H9 (cell line): ENCODE measurements at regions not wholly inside any gene's neighbourhood (a gene's known extent, or its start where the extent isn't known, plus 50 kb on each side); places are given as distances from the start of the nearest gene placed in this dataset.

ENCODE experiments used
- DNase-seq: peaks from one replicate; pipeline ENCODE4 v3.0.0-alpha.2; 2017
- H2AFZ ChIP-seq: one replicate; pipeline ENCODE4 v1.6.1; 2013; ENCODE audit warnings: mild to moderate bottlenecking, low read length, control low read depth, moderate library complexity
- H2AK5ac ChIP-seq: 2 replicates; pipeline ENCODE4 v1.6.1; 2013; ENCODE audit warnings: low read length, control low read depth, mixed read lengths; ENCODE audit not compliant: insufficient read length
- H2BK120ac ChIP-seq: one replicate; pipeline ENCODE4 v1.6.1; 2013; ENCODE audit warnings: low read depth, mild to moderate bottlenecking, low read length, control low read depth, inconsistent platforms; ENCODE audit not compliant: poor library complexity, severe bottlenecking
- H2BK12ac ChIP-seq: 2 replicates; pipeline ENCODE4 v1.6.1; 2013; ENCODE audit warnings: low read length, control low read depth, mixed read lengths, low read depth; ENCODE audit not compliant: insufficient read length
- H2BK15ac ChIP-seq: 2 replicates; pipeline ENCODE4 v1.6.1; 2013; ENCODE audit warnings: low read depth, low read length, control low read depth
- H2BK20ac ChIP-seq: one replicate; pipeline ENCODE4 v1.6.1; 2013; ENCODE audit warnings: low read depth, mild to moderate bottlenecking, low read length, control low read depth, inconsistent platforms; ENCODE audit not compliant: poor library complexity, severe bottlenecking
- H2BK5ac ChIP-seq: 2 replicates; pipeline ENCODE4 v1.6.1; 2013; ENCODE audit warnings: low read length, control low read depth, mixed read lengths; ENCODE audit not compliant: insufficient read length
- H3K14ac ChIP-seq: 2 replicates; pipeline ENCODE4 v1.6.1; 2013; ENCODE audit warnings: low read length, control low read depth; ENCODE audit not compliant: insufficient read depth
- H3K18ac ChIP-seq: 2 replicates; pipeline ENCODE4 v1.6.1; 2013; ENCODE audit warnings: low read depth, mild to moderate bottlenecking, mixed read lengths, low read length, control low read depth; ENCODE audit not compliant: insufficient read length
- H3K23ac ChIP-seq: 2 replicates; pipeline ENCODE4 v1.6.1; 2013; ENCODE audit warnings: low read length, control low read depth, mixed read lengths, low read depth; ENCODE audit not compliant: insufficient read length
- H3K23me2 ChIP-seq: 2 replicates; pipeline ENCODE4 v1.6.1; 2013; ENCODE audit warnings: low read depth, mild to moderate bottlenecking, mixed read lengths, low read length, control low read depth; ENCODE audit not compliant: insufficient read length, poor library complexity, severe bottlenecking
- H3K27ac ChIP-seq: 2 replicates; pipeline ENCODE4 v1.5.1; 2013; ENCODE audit warnings: low read length, control low read depth, mixed read lengths, low read depth; ENCODE audit not compliant: insufficient read length
- H3K27me3 ChIP-seq: 2 replicates; pipeline ENCODE4 v1.6.1; 2013; ENCODE audit warnings: low read length, control low read depth, inconsistent platforms; ENCODE audit not compliant: insufficient read depth
- H3K4ac ChIP-seq: 2 replicates; pipeline ENCODE4 v1.6.1; 2013; ENCODE audit warnings: low read depth, mild to moderate bottlenecking, control low read depth, inconsistent platforms, low read length, moderate library complexity
- H3K4me1 ChIP-seq: 2 replicates; pipeline ENCODE4 v1.6.1; 2013; ENCODE audit warnings: low read length, control low read depth, inconsistent platforms; ENCODE audit not compliant: insufficient read depth
- H3K4me2 ChIP-seq: 2 replicates; pipeline ENCODE4 v1.6.1; 2013; ENCODE audit warnings: low read length, control low read depth, mixed read lengths; ENCODE audit not compliant: insufficient read length, insufficient read depth
- H3K56ac ChIP-seq: 2 replicates; pipeline ENCODE4 v1.6.1; 2013; ENCODE audit warnings: low read depth, mild to moderate bottlenecking, mixed read lengths, low read length, control low read depth; ENCODE audit not compliant: insufficient read length
- H3K79me1 ChIP-seq: 2 replicates; pipeline ENCODE4 v1.6.1; 2013; ENCODE audit warnings: low read depth, mild to moderate bottlenecking, moderate library complexity, low read length, control low read depth, inconsistent platforms; ENCODE audit not compliant: insufficient read depth, poor library complexity, severe bottlenecking
- H3K79me2 ChIP-seq: 2 replicates; pipeline ENCODE4 v1.6.1; 2013; ENCODE audit warnings: low read length, control low read depth, inconsistent platforms; ENCODE audit not compliant: insufficient read depth
- H3K9ac ChIP-seq: 2 replicates; pipeline ENCODE4 v1.6.1; 2013; ENCODE audit warnings: low read length, control low read depth, mixed read lengths; ENCODE audit not compliant: insufficient read length; ENCODE audit errors: extremely low read depth
- H3K9me3 ChIP-seq: one replicate; pipeline ENCODE4 v1.6.1; 2013; ENCODE audit warnings: low read depth, low read length, inconsistent platforms; ENCODE audit not compliant: control insufficient read depth
- H3T11ph ChIP-seq: one replicate; pipeline ENCODE4 v1.6.1; 2013; ENCODE audit warnings: mild to moderate bottlenecking, low read length, control low read depth, inconsistent platforms
- H4K20me1 ChIP-seq: one replicate; pipeline ENCODE4 v1.6.1; 2013; ENCODE audit not compliant: control insufficient read depth, insufficient read length, insufficient read depth
- H4K5ac ChIP-seq: 2 replicates; pipeline ENCODE4 v1.6.1; 2013; ENCODE audit warnings: low read depth, mild to moderate bottlenecking, mixed read lengths, low read length, control low read depth; ENCODE audit not compliant: insufficient read length
- H4K8ac ChIP-seq: replicated peaks from 2 replicates; pipeline ENCODE4 v1.6.1; 2013; ENCODE audit warnings: low read length, control low read depth, mixed read lengths, low read depth; ENCODE audit not compliant: insufficient read length
- H4K91ac ChIP-seq: 2 replicates; pipeline ENCODE4 v1.6.1; 2013; ENCODE audit warnings: low read depth, mild to moderate bottlenecking, moderate library complexity, mixed read lengths, low read length, control low read depth; ENCODE audit not compliant: insufficient read length
- H3K27ac Mint-ChIP-seq, 3 experiments: 2 replicates in 2 of 3; 3 replicates in 1 of 3; pipeline ENCODE4 v1.8.0; 2020 to 2021; ENCODE audit warnings: mixed read lengths in 3 of 3, mild to moderate bottlenecking in 1 of 3, moderate library complexity in 1 of 3
- H3K27me3 Mint-ChIP-seq: 2 replicates; pipeline ENCODE4 v1.8.0; 2021; ENCODE audit warnings: low read depth, mild to moderate bottlenecking, moderate library complexity, mixed read lengths
- H3K36me3 Mint-ChIP-seq, 3 experiments: 2 replicates in 2 of 3; 3 replicates in 1 of 3; pipeline ENCODE4 v1.8.0; 2020 to 2021; ENCODE audit warnings: low read depth in 3 of 3, mixed read lengths in 3 of 3; ENCODE audit not compliant: insufficient read depth in 1 of 3
- H3K4me1 Mint-ChIP-seq, 2 experiments: 2 replicates each; pipeline ENCODE4 v1.8.0; 2020; ENCODE audit warnings: mixed read lengths in 2 of 2
- H3K4me3 Mint-ChIP-seq, 2 experiments: 2 replicates in 1 of 2; 3 replicates in 1 of 2; pipeline ENCODE4 v1.8.0; 2020 to 2021; ENCODE audit warnings: mild to moderate bottlenecking in 2 of 2, mixed read lengths in 2 of 2, moderate library complexity in 1 of 2
- H3K9me3 Mint-ChIP-seq, 2 experiments: 2 replicates in 1 of 2; 3 replicates in 1 of 2; pipeline ENCODE4 v1.8.0; 2020; ENCODE audit warnings: mild to moderate bottlenecking in 2 of 2, mixed read lengths in 2 of 2, moderate library complexity in 1 of 2
- CTCF ChIP-seq: fragments of 200-600 bp; sonication (generic); conservative IDR thresholded peaks from 3 replicates; pipeline ENCODE4 v1.8.0; 2021; ENCODE audit warnings: antibody characterized with exemption, mild to moderate bottlenecking
- WGBS: extraction: QIAGEN DNeasy Blood & Tissue Kit; methylation state at CpG from one replicate; pipeline ENCODE4 v1.1.7; 2013; ENCODE audit warnings: missing lambda C conversion rate, low lambda C conversion rate, mixed read lengths; ENCODE audit not compliant: insufficient read length; ENCODE audit errors: extremely low coverage; 5-methylcytosine and 5-hydroxymethylcytosine counted together

GRCh38 chr17:69714669-69715068 is 300.2 kb downstream of the MAP2K6 start:
- no peaks in the 10 kb centered on the region; the same call in 1 of the 2 replicates for H3K27me3 Mint-ChIP-seq
- WGBS, result no CpG with 5 or more reads among the region's 2 CpGs
- H3K27ac Mint-ChIP-seq, result no peak overlapping the region

More at GRCh38 chr17:69714669-69715068, 300.2 kb downstream of the MAP2K6 start:
- H3K4ac ChIP-seq, result no peak overlapping the region
- no peaks in the 10 kb centered on the region; a peak in 1 of 7 replicates for H3K36me3 Mint-ChIP-seq
- no peaks in the 10 kb centered on the region for H3K79me2 ChIP-seq
- no peak overlapping the region for H3K23ac ChIP-seq
- no peak overlapping the region for H3T11ph ChIP-seq
- H4K5ac ChIP-seq, result no peak overlapping the region
- no peak overlapping the region for H3K9ac ChIP-seq
- H3K4me3 Mint-ChIP-seq, result no peak overlapping the region
- H3K79me1 ChIP-seq, result no peaks in the 10 kb centered on the region
- no peak overlapping the region for H2BK20ac ChIP-seq
- no peak overlapping the region for H3K27ac ChIP-seq
- no peaks in the 10 kb centered on the region for H3K23me2 ChIP-seq
- no peak for DNase-seq
- H4K91ac ChIP-seq, result no peak overlapping the region
- no peak overlapping the region for H2AFZ ChIP-seq
- H2BK12ac ChIP-seq, result no peak overlapping the region
- no peak for TF ChIP-seq CTCF
- no peak overlapping the region for H2BK5ac ChIP-seq
- H2BK15ac ChIP-seq, result no peak overlapping the region
- H3K9me3 Mint-ChIP-seq, result no peaks in the 10 kb centered on the region
- no peaks in the 10 kb centered on the region for H3K4me1 Mint-ChIP-seq
- no peak overlapping the region for H2AK5ac ChIP-seq
- no peaks in the 10 kb centered on the region for H3K4me1 ChIP-seq
- H3K27me3 ChIP-seq, result no peaks in the 10 kb centered on the region
- H4K8ac ChIP-seq, result no peak overlapping the region
- no peaks in the 10 kb centered on the region for H4K20me1 ChIP-seq
- no peak overlapping the region for H3K14ac ChIP-seq
- no peak overlapping the region for H2BK120ac ChIP-seq
- no peak overlapping the region for H3K4me2 ChIP-seq
- no peak overlapping the region for H3K56ac ChIP-seq
- no peak overlapping the region for H3K18ac ChIP-seq
- H3K9me3 ChIP-seq, result no peaks in the 10 kb centered on the region
